H1 (cell line): ENCODE measurements at regions not wholly inside any gene's neighbourhood (a gene's known extent, or its start where the extent isn't known, plus 50 kb on each side); places are given as distances from the start of the nearest gene placed in this dataset.

Source experiments
- CEBPB ChIP-seq: IDR thresholded peaks from 2 replicates; pipeline ENCODE4 v1.6.1; 2012; ENCODE audit warnings: low read depth, low read length
- POLR2A ChIP-seq, 2 experiments: IDR thresholded peaks; 1 replicate in 1 of 2; 2 replicates in 1 of 2; pipeline ENCODE4 v1.6.1; 2011; ENCODE audit warnings: low read depth in 2 of 2, low read length in 2 of 2, mild to moderate bottlenecking in 2 of 2; ENCODE audit errors: control extremely low read depth in 1 of 2
- RAD21 ChIP-seq, 2 experiments: IDR thresholded peaks in 1 of 2; conservative IDR thresholded peaks in 1 of 2; 2 replicates each; pipeline ENCODE4 v1.6.1; 2011; ENCODE audit warnings: low read depth in 2 of 2, low read length in 2 of 2, improper control_type of control experiment in 1 of 2, inconsistent platforms in 1 of 2, mild to moderate bottlenecking in 1 of 2, moderate library complexity in 1 of 2
- SIN3A ChIP-seq, 2 experiments: IDR thresholded peaks in 1 of 2; conservative IDR thresholded peaks in 1 of 2; 2 replicates each; pipeline ENCODE4 v1.6.1; 2011 to 2012; ENCODE audit warnings: low read length in 2 of 2, improper control_type of control experiment in 1 of 2, low read depth in 1 of 2, mild to moderate bottlenecking in 1 of 2
- SIRT6 ChIP-seq: IDR thresholded peaks from one replicate; pipeline ENCODE4 v1.7.1; 2012; ENCODE audit warnings: low read length, inconsistent platforms
- TBP ChIP-seq: IDR thresholded peaks from 2 replicates; pipeline ENCODE4 v1.6.1; 2011; ENCODE audit warnings: low read depth, low read length, improper control_type of control experiment
- TF ChIP-seq, protein P1 (sequence below): IDR thresholded peaks from 2 replicates; pipeline ENCODE4 v1.6.1; 2011; ENCODE audit warnings: low read depth, mild to moderate bottlenecking, low read length; ENCODE audit not compliant: insufficient read depth

DNA sequence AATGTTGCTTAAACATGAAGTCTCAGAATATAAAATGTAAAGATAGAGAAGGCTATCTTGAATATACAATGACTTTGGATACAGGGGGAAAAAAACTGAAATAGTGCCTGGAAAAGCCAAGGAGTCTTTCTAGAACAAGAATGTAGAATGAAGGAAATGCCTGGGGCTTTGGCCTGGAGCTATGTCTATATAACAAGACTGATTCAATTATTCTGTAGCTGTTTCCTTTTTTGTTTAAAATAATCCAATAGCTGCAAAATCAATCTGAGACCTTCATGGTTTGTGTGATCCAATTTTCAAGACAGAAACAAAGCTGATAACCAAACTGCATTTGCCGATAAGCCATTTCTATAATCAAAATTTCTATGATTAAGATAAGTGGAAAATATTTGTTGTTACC is 530.9 kb upstream of the NBEA start (continued):
- TF ChIP-seq, protein P1, sequence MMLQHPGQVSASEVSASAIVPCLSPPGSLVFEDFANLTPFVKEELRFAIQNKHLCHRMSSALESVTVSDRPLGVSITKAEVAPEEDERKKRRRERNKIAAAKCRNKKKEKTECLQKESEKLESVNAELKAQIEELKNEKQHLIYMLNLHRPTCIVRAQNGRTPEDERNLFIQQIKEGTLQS, result no peak
- TF ChIP-seq CEBPB (no peak), POLR2A (IDR thresholded peaks at IDR 0.05; ENCODE audit: control extremely low read depth in 1 of 2, low read depth in 2 of 2, low read length in 2 of 2) (no peak), SIRT6 (no peak), TBP (no peak), RAD21 (IDR thresholded peaks at IDR 0.05 in 1 of 2, conservative IDR thresholded peaks at IDR 0.05 in 1 of 2; ENCODE audit: low read depth in 2 of 2, low read length in 2 of 2) (no peak), SIN3A (conservative IDR thresholded peaks at IDR 0.05 in 1 of 2, IDR thresholded peaks at IDR 0.05 in 1 of 2; ENCODE audit: low read depth in 1 of 2, low read length in 2 of 2) (no peak)
- TF ChIP-seq, all 59 proteins: peak for 0
